Stimulated activated CD4-positive, alpha-beta T cell treated with anti-CD3 and anti-CD28 coated beads, Interleukin-4, amount 100 ng/mL, for 24 hours (primary cell): ENCODE measurements at regions not wholly inside any gene's neighbourhood (a gene's known extent, or its start where the extent isn't known, plus 50 kb on each side); places are given as distances from the start of the nearest gene placed in this dataset.

Experiments
- DNase-seq: peaks from one replicate; pipeline ENCODE4 v3.0.0-alpha.2; 2020

DNA sequence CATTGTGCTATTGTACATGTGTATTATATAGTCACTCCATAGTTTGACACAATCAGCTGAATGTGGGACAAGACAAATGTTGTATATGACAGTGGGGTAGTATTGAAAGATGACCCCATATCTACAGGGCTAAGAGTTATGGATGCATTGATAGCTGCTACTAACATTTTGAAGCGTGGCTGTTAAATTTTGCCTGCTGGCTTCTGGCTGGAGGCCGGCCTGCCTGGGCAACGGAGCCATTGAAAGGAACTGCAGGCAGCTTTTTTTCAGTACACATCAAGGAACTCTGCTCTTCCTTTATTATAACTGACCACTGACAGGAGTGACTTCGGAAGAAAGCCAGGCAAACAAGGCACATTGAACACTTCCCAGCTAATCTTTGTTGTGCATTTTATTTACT lies 76.1 kb upstream of the TMEM33 start:
- DNase-seq, result no peak

DNA sequence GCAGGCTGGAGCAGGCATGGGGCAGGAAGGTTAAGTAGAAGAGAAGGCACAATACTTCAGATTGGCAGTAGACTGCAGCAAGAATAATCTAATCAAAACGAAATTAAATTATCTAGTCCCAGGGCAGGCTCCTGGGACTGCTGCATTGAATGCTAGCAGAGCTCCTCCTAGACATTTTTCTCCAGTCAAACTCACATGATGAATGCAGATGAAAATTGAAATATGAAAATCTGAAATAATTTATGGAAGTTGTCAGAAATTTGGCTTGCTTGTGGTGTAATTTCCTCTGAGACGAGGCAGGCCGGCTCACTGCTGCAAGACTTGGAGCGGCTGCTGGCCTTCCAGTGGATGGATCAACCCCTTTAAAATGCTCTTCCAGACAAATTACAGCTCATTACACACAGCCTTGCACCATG lies 78.0 kb upstream of the TMEM33 start:
- DNase-seq, result no peak

DNA sequence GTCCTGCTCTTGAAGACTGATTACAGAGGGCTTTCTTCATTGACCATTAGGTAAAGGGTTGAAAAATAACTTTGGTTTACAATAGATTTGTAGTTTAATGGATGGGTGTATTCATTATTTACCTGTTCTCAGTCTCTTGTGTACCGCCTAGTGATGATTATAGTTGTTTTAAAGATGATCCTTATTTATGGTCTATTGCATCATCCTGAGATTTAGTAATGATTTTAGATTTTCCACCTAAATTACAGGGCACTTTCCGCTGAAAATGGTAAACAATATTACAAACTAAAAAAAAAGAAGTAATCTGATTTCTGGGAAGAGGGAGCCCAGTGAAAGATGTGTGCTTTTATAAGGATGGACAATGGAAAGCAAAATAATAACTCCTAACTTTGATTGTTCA lies 78.4 kb upstream of the TMEM33 start:
- no peak for DNase-seq

DNA sequence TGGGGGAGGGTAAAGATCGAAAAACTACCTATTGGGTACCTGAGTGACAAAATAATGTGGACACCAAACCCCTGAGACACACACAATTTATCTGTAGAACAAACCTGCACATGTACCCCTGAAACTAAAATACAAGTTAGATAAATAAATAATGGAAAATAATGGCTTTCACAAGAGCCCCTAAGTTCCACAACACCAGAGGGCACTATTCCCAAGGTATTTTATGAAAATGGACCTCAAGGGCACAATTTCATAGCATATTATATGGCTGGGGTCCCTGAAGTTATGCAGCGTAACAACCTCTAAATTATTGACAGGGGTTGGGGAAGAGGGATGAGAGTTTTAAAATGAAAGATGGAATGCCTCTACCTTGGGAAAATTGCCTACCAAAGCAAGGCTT lies 81.3 kb upstream of the TMEM33 start:
- DNase-seq, result no peak

DNA sequence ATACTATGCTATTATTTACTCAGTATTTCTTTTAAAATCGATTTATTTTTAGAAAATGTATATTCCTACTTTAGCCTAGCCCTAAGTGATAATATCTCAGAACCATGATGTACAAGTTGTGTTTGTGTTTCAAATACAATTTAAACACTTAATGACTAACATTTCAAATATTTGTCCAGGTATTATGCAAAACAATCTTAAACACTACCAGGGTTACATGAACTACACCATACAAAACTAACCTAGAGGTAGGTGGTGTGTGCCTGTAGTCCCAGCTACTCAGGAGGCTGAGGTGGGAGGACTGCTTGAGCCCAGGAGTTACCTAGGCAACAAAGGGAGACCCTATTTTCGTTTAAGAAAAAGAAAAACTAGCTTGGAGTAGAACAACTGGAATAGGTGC lies 83.0 kb upstream of the TMEM33 start:
- DNase-seq, result no peak

DNA sequence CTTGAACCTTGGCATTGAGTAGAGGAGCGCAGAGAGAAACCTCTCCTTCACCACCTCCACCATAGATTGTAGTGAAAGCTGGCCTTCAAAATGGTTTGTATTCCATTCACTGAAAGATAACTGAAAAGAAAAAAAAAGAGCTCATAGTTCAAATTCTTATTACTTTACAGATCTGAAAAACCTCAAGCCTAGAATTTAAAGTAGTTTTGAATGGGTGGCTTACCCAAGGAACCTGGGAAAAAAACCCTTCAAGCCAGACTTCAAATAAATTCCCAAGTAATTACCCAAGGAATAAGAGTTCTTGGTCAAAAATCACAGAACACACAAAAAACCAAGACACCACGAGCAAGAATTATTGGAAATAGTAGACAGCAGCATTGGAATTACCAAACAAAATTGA lies 83.6 kb upstream of the TMEM33 start:
- DNase-seq, result no peak

DNA sequence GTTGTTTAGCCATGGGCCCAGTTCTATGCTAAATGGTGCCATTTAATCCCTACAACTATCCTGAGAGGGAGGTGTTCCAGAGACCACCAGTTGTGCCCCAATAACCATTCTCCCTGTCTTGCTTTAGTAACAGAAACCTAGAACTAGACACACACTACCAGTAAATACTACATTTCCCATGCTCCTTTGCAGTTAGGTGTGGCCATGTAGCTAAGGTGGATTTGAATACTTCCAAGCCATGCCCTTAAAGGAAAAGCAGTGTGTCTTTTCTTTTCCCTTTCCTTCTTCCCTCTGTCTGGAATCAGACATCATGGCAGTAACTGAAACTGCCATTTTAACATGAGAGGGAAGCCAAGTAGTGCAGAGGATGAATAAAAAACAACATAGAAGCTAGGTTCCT lies 90.9 kb upstream of the TMEM33 start:
- DNase-seq, result no peak

DNA sequence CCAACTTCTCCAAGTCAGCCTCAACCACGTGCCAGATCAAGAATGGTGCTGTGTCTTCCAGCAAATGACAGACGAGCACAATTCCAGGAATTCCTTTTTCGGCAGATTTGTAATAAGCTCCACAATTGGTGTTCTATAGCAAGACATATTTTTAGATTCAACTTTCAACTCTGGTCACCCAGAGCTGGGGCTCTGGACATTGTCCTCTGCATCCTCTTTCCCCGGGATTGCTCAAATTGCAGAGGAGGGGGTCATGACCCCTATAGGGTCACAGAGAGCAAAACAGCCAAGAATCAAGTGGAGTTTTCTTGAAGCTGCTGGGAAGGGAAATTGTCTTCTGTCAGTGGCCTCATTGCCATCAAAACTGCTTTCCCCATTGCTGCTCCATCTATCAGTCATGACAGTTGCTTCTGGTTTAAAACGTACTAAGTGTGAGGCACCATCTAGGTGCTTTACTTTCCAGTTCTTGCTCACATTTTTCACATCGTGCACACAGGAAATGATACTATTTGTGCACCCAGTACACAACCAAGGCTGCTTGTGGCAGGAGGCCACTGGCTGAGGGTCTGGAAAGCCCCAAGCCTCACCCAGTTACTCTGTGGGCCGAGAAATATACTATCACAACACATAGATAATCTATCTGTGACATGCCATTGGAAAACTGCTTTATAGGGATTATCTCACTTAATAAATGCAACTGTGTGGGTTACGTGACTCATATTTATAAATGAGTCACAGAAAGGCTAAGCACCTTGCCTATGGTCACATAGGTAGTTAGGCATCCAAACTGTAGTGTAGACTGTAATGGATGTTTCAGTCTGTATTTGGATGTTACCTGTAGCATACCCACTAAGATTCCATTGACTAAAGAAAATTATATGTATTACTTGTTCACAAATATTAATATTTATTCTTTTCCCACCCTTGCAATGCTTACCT lies 91.7 kb upstream of the PHOX2B start:
- no peak for DNase-seq

DNA sequence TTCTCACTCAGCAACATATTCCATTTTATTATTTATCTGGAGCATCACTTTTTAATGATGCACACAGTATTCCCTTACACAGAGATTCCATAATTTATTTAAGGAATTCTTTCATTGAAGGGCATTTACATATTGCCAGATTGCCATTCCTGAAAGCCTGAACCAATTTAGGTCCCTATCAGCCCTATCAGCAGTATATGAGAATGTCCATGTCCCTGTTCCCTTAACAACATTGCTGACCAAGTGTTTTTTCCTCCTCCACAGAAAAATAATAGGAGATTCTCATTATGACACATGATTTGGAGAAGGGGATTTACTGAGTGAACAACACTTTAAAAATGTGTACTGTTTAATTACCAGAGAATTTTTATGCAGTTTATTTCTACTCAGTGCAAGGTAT lies 90.1 kb upstream of the PHOX2B start:
- DNase-seq, result no peak

DNA sequence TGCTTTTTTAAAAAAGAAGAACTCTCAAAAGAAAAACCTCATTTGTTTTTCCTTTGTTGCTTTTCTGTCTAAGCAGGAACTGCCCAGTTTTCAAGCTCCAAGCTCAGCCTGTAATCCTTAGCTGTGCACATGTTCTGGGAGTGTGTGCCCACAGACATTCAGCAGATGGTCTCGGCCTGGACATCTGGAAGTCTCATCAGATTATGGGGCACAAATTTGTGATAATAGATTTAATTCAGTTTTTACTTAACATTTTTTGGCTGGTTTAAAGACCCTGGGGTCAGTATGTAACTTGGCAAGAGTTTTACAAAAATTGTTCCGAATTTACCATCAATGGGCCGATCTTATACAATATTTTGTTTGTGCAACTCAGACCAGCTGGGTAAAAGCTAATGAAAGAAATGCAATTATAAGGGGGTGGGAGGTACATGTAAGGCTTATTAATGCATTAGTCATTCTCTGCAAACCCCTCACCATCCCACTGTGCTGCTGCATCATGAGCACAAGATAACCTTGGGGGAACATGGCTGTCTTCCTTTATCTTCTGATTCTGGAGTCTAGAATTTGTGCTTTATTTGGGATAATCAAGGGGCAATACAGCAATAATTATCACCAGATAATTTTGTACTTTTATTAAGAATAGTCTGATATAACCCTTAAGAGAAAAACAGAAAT lies 86.9 kb upstream of the PHOX2B start:
- no peak for DNase-seq

DNA sequence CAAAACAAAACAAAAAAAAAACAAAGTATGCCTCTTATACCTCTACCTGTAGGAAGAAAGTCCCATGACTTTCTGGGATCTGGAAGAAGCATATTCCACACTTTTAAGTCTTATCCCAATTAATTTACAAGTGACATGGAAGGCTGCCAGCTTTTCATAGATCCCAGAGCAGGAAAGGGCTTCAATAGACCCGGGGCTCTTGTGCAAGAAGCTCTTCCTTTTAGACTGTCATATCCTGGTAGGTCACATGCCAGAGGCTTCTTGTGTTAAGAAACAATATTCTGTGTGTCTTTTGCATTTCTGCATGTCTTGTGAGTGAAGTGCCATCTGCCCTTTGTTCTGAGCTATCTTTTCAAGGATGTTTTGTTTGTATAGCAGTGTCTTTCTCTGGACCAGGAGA lies 84.4 kb upstream of the PHOX2B start:
- no peak for DNase-seq

DNA sequence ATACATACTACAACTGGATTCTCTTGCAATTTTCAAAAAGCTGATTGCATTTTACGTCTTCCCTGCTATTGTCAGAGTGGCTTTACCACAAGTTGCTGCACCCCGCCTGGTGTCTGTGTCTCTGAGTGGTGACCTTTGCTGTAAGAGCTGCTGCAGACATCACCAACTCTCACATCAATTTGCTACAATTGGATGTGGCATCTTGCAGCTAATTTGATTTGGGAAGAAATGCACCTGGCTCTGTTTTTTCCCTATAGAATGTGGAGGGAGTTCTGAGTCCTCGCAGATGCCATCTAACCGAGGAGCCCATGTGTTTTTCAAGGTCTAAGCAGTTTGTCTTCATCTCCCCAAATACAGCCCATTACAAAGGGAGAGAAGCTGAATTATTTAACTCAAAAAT lies 73.8 kb upstream of the PHOX2B start:
- DNase-seq, result no peak

DNA sequence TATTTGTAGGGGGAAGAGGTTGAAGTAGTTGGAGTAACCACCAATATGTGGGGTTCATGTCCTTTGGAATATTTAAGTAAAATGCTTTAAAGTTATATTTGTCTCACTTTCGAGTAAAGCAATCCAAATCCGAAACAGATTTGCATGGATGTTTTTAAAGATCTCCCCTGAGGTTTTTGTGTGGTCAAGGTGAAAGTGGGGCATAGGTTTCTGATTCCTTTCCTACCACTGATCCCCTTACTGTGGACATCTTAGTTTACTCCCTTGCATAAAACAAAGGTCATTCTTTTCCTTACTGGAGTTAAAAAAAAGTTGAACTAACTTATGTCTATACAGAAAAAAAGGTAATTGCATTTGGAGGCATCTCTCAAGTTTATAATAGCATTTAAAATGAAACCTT lies 71.9 kb upstream of the PHOX2B start:
- DNase-seq, result no peak

DNA sequence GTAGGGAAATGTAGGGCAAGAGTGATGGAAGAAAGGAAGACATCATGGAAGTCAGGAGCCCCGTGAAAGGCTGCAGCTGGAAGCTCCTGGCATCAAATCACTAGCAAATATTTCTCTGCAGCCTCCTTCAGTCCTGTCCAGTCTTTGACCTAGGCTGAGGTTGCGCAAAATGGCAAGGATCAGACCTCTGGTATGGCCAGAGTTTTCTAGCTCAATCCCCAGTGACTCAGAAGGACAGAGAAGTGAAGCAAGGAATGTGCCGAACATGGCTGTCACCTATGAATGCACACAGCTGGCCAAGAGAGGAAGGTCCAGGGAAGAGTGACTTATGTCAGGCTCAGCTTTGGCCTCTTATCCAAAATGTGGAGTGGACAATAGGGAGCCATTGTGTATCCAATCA lies 71.1 kb upstream of the PHOX2B start:
- DNase-seq, result no peak

DNA sequence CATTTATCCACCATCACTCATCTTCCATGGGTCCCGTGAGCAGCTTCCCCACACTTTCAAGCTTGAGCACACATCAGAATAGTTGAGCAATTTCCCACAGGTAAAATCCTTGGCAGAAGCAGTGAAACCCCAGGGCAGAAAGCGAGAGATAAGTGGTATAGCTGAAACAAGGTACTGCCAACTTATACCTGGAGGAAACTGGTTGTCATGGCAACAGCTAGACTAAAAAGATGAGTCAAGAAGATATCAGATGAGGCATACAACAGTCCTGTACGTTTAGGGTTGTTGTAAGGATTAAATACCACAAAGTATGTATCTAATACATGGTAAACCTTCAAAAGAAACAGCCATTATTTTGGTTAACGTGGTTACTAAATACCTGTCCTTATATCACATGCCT lies 66.9 kb upstream of the PHOX2B start:
- DNase-seq, result no peak

DNA sequence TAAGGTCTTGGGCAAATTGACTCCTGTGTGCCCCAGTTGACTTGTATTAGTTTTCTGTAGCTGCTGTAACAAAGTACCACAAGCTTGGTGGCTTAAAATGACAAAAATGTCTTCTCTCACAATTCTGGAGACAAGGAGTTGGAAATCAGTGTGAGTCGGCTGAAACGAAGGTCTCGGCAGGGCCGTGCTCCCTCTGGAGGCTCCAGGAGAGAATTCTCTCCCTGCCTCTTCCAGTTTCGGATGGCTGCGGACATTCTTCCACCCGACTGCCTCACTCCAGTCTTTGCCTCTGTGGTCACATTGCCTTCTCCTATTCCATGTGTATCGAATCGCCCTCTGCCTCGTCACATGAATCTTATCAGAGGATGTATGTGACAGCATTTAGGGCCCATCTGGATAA lies 66.0 kb upstream of the PHOX2B start:
- no peak for DNase-seq

DNA sequence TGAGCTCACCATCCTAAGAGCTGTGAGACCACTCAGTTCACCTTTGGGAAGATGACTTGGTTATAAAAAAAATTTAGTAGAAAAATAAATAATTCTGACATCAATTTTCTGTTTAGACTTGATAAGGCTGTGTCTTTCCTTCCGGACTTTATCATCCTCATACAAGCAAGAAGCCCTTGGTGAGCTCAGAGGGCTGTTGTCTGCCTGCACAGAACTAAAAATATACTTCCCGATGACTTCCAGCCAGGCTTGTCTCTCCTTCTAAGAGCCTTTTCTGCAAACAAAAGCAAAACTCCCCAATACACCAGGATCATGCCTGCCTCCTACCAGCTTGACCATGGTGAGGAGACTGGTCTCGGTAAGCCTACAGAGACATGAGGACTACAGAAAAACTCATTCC lies 58.3 kb upstream of the PHOX2B start:
- no peak for DNase-seq

DNA sequence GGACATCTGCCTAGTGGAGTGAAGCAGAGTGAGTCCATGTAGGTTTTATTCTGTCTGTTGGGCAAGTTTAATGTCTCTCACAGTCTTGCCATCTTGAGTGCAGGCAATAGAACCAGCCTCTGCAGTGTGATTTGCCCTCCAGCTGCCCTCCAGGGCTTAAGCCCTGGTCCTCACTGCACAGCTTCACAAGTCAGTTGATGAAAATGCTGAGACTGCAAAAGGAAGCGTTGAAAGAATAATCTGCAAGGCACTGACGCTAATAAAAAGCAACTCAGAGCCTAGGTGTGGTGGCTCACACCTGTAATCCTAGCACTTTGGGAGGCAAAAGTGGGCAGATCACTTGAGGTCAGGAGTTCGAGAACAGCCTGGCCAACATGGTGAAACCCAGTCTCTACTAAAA lies 54.1 kb upstream of the PHOX2B start:
- DNase-seq, result no peak

DNA sequence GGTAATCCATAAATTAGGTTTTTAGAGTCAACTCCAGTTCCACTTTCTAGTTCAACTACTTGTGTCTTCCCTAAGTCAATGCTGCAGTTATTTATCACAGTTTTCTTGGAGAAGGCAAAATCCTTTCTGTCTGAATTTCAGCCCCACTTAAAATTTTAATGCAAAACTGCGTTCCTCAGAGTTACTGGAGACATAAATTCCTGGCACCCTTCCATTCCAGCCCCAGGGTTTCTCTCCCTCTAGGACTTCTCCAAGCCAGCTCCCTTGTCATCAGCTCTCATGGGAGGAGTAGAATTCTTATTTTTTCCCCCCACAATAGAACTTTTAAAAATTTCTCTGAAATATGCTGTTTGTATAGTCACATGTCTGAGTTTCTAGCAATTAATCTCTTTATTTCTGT lies 50.6 kb upstream of the PHOX2B start:
- no peak for DNase-seq
